GM12864 (cell line): ENCODE measurements at regions not wholly inside any gene's neighbourhood (a gene's known extent, or its start where the extent isn't known, plus 50 kb on each side); places are given as distances from the start of the nearest gene placed in this dataset.
"Not testable (repeated sequence)": the region's sequence is repeated elsewhere in the genome, so short reads cannot be mapped to it uniquely, and the experiment has no call there.

Source experiments
- DNase-seq: peaks from one replicate; pipeline ENCODE4 v3.0.0-alpha.2; 2011; ENCODE audit warnings: low read depth
- H3K4me3 ChIP-seq: 2 replicates; pipeline ENCODE4 v1.5.1; 2011; ENCODE audit warnings: mild to moderate bottlenecking, low read depth, low read length, control low read depth

DNA sequence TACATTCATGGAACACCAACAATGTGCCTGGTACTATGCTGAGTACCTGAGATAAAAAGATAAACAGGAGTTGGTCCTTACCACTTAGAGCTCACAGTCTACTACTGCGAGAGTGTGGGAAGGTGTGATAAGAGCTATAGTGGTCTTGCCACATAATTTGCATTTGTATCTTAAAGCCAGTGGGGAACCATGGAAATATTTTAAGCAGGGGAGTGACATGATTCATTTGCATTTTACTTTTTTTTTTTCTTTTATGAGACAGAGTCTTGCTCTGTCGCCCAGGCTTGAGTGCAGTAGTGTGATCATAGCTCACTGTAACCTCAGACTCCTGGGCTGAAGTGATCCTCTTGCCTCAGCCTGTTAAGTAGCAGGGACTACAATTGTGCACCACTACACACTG, 53.6 kb downstream of the SRGAP2 start:
- not testable (repeated sequence) for DNase-seq, H3K4me3 ChIP-seq

DNA sequence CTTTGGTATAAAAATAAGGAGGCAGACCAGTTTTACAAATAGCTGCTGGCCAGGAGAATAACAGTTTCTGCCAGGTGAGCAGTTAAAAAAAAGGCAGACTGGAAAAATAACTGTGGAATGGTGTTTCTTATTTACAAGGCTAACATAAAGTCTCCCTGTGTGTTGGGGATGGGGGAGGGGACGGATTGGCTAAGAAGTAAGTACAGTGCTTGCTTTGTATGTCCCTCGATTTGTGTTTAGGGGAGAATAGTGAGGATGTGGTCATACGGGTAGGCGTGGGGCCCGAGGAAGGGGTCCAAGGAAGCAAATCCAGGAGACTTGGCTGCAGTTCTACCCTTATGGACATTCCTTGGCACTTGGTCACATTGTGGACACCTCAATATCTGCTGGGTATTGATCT, 58.1 kb downstream of the SRGAP2 start:
- not testable (repeated sequence) for DNase-seq, H3K4me3 ChIP-seq

DNA sequence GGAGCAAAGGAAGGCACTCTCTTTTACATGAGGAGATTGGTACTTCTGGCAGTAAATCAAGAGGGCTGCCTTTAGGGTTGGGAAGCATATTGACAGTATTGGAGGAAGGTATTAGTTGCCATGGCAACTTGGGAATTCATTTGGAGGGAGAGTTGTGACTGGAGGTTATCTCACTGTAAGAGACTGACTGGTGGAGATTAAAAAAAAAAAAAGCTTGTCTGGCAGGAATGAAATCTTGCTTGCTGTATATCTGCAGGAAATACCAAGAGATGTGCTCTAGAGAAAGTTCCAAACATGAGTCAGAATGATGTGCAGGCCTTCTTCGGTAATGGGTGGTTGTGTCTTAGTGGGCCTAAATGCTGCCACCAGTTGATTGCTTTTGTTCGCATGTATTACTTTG, 59.1 kb downstream of the SRGAP2 start:
- H3K4me3 ChIP-seq, DNase-seq: not testable (repeated sequence)

DNA sequence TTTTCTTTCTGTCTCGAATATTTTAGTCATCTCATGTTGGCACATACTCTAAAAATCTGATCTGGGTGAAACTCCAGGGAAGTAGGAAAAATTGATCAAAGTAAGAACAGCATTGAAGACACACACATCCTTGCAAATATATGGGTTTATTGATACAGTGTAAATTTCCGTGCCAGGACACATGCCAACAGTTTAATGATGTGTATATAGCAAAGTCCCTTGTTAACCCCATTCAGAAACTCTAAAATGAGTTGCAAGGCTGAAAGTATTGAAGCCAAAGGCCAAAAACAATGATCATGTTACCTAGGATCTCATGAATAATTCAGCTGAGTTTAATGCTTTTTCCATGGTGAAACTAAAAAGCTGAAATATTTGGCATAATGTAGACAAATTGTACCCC, 61.6 kb downstream of the SRGAP2 start:
- H3K4me3 ChIP-seq, DNase-seq: not testable (repeated sequence)

DNA sequence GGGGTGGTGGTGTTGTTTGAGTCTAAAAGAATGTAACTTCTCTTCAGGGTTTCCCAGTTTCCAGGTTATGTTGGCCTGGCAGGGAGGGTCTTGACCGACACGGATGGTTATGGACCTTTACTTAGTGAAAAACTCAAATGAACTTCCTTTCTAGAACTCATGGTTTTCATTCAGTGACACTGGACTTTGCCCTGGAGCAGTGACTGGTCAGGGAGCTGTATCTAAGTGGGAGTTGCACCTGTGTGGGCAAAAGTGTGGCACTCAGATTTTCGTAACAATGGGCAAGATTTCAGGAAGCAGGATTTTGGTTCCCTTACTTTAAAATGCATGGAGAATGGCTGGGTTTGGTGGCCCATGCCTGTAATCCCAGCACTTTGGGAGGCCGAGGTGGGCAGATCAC, 67.8 kb downstream of the SRGAP2 start:
- H3K4me3 ChIP-seq, DNase-seq: not testable (repeated sequence)

DNA sequence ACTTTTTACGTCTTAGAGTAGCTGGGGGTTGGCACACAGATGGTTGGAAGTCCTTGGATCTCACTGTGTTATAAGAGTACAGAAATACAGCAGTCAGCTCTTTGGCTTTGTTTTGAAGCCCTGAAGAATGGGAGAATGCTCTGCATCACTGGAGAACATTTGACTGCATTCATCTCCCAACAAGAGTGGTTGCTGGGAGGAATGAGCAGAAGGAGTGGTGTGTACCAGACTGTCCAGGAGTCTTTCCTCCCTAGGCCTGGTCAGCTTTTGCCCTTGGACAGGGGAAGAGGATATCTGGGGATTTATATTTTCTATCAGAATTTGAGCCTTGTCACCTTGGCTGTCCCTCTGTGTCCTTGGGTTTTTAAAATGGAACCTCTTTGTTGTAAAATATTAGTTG, 69.8 kb downstream of the SRGAP2 start:
- not testable (repeated sequence) for DNase-seq, H3K4me3 ChIP-seq

DNA sequence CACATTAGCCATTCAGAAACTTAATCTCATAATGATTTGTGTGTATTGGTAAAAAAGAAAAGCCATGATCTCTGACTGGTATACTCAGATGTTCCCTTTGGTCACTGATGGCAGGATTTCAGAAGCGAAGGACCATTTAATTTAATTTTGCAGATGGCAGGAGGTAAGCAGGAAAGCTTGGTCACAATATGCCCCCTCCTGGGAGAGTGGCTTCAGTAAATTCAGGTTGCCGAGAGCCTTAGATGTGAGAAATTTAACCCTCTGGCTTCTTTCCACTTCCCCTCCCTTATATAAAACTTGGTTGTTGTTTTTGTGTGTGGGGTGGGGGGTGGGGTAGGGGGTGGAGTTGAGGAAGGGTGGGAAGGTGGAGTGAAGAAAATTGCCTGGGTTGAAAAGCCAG, 72.8 kb downstream of the SRGAP2 start:
- H3K4me3 ChIP-seq, DNase-seq: not testable (repeated sequence)

DNA sequence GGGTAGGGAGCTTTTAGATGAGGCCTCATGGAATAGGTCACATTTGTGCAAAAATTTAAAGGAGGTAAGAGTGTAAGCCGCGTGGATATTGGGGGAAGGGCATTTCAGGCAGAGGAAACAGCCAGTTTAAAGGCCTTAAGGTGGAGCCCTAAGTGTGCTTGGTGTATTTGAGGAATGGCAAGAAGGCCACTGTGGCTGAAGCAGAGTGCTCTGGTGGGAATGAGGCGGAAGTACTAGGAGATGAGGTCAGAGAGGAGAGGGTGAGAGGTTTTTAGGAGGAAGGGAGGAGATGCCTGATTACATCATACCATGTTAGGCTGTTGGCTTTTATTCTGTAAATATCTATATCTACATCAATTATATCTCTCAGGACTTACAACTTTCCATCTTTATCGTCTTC, 75.3 kb downstream of the SRGAP2 start:
- not testable (repeated sequence) for H3K4me3 ChIP-seq, DNase-seq

DNA sequence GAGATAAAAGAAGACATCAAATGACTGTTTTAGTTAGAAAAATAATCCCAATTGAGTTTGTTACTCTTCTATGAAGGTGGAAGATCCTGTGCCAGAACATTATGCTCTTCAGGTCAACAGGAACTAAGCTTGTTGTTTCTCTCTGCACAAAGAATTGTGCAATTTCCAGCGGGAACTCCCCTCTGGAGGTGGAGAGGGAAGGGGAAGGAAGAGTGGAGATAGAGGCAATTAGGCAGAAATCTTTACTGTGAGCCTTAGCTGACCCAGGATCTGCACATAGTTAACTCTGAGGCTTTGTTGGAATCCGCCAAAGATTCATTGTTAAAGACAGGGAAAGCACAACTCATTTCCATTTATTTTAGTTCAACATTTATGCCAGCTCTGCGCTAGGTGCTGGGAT, 77.3 kb downstream of the SRGAP2 start:
- DNase-seq, H3K4me3 ChIP-seq: not testable (repeated sequence)

DNA sequence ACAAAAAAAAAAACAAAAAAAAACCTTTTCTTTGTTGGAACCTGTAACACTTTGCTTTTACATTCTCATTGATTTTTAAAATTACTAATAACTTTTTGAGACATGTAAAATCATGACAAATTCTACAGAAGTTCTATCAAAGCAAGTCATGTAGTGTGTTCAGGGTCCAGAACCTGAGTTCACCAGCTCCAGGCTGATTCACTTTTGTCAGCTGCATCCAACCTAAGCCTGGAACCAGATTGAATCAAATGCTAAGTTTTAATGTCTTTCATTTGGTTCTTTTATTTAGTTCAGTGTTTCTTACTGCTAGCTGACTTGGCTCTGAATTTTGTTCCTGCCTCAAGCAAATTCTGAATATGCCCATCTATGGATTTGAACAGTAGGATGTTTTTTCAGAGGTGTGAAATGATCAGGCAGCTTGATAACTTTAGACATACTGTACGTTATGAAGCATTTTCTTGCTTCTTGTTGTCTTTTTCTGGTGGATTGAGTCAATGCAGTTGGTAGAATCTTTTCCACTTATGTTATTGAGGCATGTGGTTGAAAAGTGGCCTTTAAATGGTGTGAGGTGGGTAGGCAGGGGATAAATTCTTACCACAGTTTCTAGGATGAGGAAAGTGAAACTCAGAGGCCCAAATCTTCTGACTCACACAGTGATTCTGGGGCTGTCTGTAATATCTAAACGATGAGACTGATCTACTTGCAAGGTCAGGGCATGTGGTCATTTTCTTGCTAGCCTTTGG, 78.7 kb downstream of the SRGAP2 start:
- H3K4me3 ChIP-seq, DNase-seq: not testable (repeated sequence)

DNA sequence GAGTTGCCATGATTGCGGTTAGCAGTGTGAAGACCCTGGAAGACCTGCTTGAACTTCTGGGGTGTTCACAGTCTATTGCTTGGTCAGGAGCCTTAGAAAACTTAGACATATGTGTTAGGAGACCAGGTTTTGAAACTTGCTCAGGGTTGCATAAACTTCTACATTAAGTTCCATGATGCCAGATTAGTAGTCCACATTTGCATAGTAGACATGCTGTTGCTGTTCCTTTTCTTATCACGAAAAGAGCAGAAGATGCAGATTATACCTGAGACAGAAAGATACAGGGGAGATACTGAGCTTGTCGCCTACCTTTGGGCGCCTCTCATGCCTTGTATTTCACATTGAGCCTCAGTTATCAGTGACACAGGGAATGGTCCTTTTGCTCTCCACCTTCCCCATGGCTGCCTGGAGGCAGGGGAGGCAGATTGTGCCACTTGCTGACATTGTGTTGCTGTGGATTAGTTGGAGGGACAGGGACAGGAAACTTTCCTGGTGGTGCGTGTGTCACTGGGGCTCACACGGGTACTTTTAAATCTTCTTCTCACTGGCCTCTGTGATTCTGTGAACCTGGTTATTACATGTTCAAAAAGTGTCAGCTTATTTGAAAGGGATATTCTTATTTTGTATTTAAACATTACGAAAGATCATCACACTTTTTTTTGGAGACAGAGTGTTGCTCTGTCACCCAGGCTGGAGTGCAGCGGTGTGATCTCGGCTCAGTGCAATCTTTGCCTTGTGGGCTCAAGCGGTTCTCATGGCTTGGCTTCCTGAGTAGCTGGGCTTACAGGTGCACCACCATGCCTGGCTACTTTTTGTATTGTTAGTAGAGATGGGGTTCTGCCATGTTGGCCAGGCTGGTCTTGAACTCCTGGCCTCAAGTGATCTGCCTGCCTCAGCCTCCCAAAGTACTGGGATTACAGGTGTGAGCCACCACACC, 82.0 kb downstream of the SRGAP2 start:
- not testable (repeated sequence) for DNase-seq, H3K4me3 ChIP-seq

DNA sequence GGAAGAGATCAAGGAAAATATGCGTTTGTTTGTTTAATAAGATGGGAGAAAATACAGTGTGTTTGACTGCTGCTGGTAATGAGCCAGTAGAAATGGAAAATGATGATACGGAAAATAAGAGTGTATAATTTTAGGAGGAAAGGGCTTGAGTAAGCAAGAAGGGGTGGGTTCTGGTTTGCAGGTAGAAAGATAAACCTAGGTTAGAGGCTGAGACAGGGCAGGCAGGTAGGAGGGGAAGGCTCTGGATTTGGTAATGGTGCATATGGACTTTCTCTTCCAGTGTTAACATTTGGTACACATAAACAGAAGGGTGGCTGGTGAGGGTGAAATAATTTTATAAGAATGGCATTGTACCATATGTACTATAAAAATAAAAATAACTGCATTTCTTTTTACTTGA, 84.4 kb downstream of the SRGAP2 start:
- not testable (repeated sequence) for DNase-seq, H3K4me3 ChIP-seq

DNA sequence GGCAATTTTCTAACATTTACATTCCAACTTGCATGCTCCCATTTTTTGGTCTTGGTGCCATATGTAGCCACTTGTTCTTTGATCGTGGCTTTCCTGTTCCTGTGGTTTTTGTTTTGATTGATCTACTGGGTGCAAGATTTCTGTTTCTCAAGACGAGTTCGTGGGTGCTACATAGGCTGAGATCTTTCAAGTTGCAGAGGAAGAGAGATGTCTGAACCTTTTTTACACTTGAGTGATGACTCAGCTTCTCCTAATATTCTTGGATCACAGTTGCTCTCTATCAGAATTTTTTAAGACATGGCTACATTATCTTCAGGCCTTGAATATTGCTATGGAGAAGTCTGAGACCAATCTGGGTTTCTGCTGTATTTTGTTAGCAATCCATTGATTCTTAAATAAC, 85.1 kb downstream of the SRGAP2 start:
- DNase-seq, H3K4me3 ChIP-seq: not testable (repeated sequence)

DNA sequence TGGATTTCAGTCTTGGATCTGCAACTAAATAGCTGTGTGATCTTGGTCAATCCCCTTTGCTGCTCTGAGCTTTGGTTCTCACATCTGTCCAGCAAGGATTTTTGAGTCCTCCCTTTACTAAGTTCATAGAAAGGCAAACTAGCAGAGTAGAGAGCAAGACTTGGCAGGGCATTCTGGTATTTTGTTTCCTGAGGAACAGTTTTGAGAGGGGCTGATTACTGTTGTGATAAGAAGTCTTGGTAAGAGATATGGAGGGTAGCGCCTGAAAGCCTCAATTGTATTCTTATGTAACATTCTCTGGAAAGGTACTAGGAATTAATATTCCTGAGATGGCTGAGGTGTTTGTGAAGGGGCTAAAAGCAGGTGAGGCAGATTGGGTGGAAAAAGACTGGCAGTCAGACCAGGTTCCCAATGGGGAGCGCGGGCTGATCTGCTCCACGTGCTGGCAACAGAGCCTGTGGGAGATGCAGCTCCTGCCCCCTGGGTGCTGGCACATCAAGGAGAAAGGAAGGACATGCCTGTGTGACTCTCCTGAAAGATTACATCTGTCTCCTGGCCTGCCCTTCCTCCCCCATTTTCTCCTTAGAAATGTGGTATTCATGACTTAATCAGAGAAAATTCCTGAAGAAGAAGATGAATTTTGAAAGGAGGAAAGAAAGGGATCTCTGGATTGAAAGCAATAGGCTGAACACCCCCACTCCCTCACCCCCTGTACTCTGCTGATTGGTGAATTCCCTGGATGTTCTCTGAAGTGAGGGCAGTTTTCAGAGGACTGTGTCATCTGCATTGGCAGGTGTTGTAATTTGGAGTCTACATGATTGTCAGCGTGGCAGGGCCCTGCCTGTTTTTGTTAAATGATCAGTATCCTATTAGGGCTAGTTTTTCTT, 94.0 kb downstream of the SRGAP2 start:
- not testable (repeated sequence) for H3K4me3 ChIP-seq, DNase-seq

DNA sequence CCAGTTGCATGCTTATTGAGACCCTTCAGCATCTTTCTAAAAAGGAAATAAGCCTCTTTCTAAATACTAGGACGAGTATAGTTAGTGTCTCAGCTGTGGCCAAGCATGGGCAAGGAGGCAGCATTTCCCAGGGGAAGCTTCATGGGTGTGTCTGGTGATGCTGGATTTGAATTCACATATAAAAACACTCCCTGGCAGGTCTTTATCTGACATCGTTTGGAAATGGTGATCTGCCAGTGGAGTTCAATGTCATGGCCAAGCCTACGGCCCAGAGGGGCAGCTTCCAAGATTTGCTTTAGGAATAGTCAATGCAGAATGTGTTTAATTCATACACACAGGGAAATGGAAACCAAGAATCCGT, 94.7 kb downstream of the SRGAP2 start:
- not testable (repeated sequence) for H3K4me3 ChIP-seq, DNase-seq

DNA sequence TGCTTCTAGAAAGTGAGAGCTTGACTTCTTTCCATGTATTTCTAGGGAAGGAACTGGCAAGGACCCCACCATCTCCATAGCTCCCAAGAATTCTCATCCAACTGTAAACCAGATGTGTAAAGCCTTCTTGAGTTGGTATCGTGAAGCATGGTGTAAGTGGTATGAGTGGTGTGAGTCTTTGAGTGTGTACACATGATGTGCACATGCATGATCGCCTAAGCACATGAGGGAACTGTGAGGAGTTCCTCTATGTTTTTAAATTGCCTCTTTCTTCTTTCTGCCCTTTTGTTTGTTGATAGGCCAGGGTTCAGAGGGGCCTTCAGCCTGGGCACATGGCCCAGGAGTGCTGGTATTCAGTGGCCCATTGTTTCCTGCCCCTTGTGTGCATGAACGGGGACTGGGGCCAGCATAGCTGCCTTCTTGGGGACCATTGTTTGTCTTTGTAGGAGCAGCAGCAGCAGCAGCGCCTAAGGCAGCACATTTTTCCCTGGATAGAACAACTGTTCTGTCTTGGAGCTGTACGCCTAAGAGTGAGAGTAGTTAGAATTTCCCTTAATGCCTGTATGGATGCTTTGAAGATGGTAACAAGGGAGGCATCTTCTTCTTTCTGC, 95.9 kb downstream of the SRGAP2 start:
- H3K4me3 ChIP-seq, DNase-seq: not testable (repeated sequence)

DNA sequence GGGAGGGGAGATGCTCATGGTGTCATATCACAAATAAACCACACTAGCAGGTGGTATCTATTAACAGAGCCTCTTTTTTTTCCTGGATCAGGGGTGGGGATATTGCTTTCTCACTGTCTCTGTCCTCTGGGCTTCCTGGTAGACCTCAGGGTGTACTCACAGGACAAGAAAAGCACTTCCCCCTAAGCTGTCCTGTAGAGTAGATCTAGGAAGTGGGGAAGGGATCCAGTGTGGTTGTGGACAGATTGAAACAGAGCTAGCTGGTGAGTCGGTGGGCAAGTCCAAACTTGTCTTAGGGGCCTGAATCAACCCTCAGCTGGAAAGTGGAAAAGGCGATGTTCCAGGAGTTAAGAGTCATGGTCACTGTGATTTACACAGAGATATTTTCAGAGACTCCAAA, 96.6 kb downstream of the SRGAP2 start:
- not testable (repeated sequence) for H3K4me3 ChIP-seq, DNase-seq

DNA sequence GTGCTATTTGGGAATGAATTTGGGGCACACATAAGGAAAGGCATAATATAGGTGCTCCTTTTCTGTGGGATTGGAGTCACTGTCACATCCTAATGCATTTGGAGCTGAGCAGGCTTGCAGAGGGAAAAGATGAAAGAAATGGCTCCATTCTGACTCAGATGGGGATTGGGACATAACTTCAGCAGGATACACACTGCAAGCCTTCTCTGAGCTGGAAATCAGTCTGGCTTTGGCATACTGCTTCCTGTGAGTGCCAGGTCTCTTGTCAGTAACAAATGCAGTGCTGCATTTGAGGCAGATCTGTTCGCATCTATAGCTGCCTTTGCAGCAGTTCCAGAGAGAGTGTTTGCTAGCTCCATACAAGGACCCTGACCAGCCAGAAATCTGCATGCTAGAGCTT, 98.7 kb downstream of the SRGAP2 start:
- H3K4me3 ChIP-seq, DNase-seq: not testable (repeated sequence)

DNA sequence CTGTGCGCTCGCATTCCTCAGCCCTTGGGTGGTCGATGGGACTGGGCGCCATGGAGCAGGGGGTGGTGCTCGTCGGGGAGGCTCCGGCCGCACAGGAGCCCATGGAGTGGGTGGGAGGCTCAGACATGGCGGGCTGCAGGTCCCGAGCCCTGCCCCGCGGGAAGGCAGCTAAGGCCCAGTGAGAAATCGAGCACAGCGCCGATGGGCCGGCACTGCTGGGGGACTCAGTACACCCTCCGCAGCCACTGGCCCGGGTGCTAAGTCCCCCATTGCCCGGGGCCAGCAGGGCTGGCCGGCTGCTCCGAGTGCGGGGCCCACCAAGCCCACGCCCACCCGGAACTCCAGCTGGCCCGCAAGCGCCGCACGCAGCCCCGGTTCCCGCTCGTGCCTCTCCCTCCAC, 104.1 kb downstream of the SRGAP2 start:
- H3K4me3 ChIP-seq, DNase-seq: not testable (repeated sequence)
